ENCODE measurements at regions not wholly inside any gene's neighbourhood (a gene's known extent, or its start where the extent isn't known, plus 50 kb on each side); places are given as distances from the start of the nearest gene placed in this dataset.

- TF ChIP-seq POLR2AphosphoS5 (IDR thresholded peaks at IDR 0.05) (no peak), CTCF (IDR thresholded peaks at IDR 0.05) (no peak), EP300 (IDR thresholded peaks at IDR 0.05; ENCODE audit: low read depth) (no peak)
These were observed 497.7 kb upstream of the MEF2C start for GRCh38 chr5:89380635-89381034.
